ENCODE measurements at regions not wholly inside any gene's neighbourhood (a gene's known extent, or its start where the extent isn't known, plus 50 kb on each side); places are given as distances from the start of the nearest gene placed in this dataset.

- TF ChIP-seq, protein P1, sequence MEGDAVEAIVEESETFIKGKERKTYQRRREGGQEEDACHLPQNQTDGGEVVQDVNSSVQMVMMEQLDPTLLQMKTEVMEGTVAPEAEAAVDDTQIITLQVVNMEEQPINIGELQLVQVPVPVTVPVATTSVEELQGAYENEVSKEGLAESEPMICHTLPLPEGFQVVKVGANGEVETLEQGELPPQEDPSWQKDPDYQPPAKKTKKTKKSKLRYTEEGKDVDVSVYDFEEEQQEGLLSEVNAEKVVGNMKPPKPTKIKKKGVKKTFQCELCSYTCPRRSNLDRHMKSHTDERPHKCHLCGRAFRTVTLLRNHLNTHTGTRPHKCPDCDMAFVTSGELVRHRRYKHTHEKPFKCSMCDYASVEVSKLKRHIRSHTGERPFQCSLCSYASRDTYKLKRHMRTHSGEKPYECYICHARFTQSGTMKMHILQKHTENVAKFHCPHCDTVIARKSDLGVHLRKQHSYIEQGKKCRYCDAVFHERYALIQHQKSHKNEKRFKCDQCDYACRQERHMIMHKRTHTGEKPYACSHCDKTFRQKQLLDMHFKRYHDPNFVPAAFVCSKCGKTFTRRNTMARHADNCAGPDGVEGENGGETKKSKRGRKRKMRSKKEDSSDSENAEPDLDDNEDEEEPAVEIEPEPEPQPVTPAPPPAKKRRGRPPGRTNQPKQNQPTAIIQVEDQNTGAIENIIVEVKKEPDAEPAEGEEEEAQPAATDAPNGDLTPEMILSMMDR (IDR thresholded peaks at IDR 0.05; ENCODE audit: low read depth, low read length, missing control alignments) = no peak
- no peak for DNase-seq (ENCODE audit: low read depth)
- no peak overlapping the region for H3K4me3 ChIP-seq (ENCODE audit: low read depth, low read length)
- in situ Hi-C loops (cut with HindIII; ENCODE audit: low sequenced_read_pairs) = no loop called here
These were observed 2141.7 kb upstream of the TENM3 start for GRCh38 chr4:180101348-180102083.

DNA sequence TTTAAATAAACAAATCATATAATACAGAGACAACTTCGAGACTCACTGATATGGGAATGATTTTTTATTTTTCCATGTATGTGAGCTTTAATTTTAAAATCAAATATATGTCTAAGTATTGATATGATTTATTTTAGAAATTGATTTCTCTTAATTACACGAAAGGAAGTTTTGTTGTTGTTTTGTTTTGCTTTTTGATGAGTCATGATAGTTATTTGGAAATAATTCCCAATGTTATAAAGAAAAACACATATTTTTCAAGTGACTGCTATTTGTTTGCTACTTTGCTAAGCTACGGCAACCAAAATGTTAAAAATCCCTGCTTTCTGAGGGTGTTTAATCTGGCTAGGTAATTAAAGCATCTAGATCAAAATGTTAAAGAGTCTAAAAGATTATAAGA lies 2139.4 kb upstream of the TENM3 start:
- TF ChIP-seq, protein P1 (IDR thresholded peaks at IDR 0.05; ENCODE audit: low read depth, low read length, missing control alignments) = no peak
- no peak for DNase-seq (ENCODE audit: low read depth)
- no peak overlapping the region for H3K4me3 ChIP-seq (ENCODE audit: low read depth, low read length)
- in situ Hi-C loops (cut with HindIII; ENCODE audit: low sequenced_read_pairs) = no loop called here

GRCh38 chr4:180105362-180105761 lies 2137.8 kb upstream of the TENM3 start:
- no peak overlapping the region for H3K4me3 ChIP-seq (ENCODE audit: low read depth, low read length)
- DNase-seq (ENCODE audit: low read depth) = no peak
- TF ChIP-seq, protein P1 (IDR thresholded peaks at IDR 0.05; ENCODE audit: low read depth, low read length, missing control alignments) = no peak
- in situ Hi-C loops (cut with HindIII; ENCODE audit: low sequenced_read_pairs) = no loop called here

DNA sequence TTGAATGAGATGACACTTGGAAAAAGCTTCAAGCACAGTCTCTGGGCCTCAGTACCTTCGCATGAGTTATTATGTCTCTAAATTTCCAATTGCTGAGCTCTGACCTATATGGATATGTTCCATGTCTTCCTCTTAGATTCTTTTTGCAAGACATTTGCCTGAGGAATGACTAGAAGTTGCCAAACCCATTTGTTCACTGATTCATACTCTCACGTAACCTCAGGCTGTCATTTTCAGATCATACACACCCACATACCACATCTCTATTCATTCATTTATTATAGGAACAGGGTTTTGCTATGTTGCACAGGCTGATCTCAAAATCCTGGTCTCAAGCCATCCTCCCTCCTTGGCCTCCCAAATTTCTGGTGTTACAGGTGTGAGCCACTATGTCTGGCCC lies 2137.1 kb upstream of the TENM3 start:
- no peak for DNase-seq (ENCODE audit: low read depth)
- H3K4me3 ChIP-seq (ENCODE audit: low read depth, low read length) = no peak overlapping the region
- in situ Hi-C loops (cut with HindIII; ENCODE audit: low sequenced_read_pairs) = no loop called here
- TF ChIP-seq, protein P1 (IDR thresholded peaks at IDR 0.05; ENCODE audit: low read depth, low read length, missing control alignments) = no peak

- TF ChIP-seq, protein P1 (IDR thresholded peaks at IDR 0.05; ENCODE audit: low read depth, low read length, missing control alignments) = no peak
- no peak overlapping the region for H3K4me3 ChIP-seq (ENCODE audit: low read depth, low read length)
- in situ Hi-C loops (cut with HindIII; ENCODE audit: low sequenced_read_pairs) = no loop called here
- no peak for DNase-seq (ENCODE audit: low read depth)
These were observed 2136.2 kb upstream of the TENM3 start for GRCh38 chr4:180106997-180107396.

- DNase-seq (ENCODE audit: low read depth) = no peak
- TF ChIP-seq, protein P1 (IDR thresholded peaks at IDR 0.05; ENCODE audit: low read depth, low read length, missing control alignments) = no peak
- in situ Hi-C loops (cut with HindIII; ENCODE audit: low sequenced_read_pairs) = no loop called here
- H3K4me3 ChIP-seq (ENCODE audit: low read depth, low read length) = no peak overlapping the region
These were observed 2126.4 kb upstream of the TENM3 start for GRCh38 chr4:180116840-180117239.

Data from astrocyte of the cerebellum (primary cell).